ENCODE measurements at regions not wholly inside any gene's neighbourhood (a gene's known extent, or its start where the extent isn't known, plus 50 kb on each side); places are given as distances from the start of the nearest gene placed in this dataset.

DNA sequence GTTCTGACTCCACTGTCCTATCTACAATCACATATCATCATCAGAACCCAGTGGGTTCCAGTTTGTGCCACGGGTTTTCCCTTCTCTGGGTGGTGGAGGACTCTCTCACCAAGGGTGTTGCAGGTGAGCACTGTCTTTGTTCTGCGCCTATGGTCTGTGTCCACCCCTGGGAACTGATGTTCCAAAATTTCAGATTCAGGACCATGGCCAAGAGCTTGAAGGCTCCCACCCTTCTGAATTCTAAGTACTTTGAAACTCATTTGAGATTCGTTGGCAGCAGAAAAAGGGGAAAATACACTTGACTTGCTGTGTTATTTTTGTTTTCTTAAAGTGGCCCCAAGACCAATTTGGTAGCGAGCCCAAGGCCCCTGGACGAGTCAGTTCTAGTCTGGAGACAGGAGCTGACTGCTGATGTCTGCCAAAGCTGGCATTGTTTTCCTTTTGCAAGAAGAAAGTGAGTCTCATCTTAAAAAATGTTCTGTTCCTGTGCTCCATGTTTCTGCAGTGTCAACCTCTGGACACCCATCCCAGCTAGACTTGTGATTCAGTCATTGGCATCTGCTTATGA, 310.9 kb downstream of the HAPSTR1 start:
- TF ChIP-seq, protein P1, sequence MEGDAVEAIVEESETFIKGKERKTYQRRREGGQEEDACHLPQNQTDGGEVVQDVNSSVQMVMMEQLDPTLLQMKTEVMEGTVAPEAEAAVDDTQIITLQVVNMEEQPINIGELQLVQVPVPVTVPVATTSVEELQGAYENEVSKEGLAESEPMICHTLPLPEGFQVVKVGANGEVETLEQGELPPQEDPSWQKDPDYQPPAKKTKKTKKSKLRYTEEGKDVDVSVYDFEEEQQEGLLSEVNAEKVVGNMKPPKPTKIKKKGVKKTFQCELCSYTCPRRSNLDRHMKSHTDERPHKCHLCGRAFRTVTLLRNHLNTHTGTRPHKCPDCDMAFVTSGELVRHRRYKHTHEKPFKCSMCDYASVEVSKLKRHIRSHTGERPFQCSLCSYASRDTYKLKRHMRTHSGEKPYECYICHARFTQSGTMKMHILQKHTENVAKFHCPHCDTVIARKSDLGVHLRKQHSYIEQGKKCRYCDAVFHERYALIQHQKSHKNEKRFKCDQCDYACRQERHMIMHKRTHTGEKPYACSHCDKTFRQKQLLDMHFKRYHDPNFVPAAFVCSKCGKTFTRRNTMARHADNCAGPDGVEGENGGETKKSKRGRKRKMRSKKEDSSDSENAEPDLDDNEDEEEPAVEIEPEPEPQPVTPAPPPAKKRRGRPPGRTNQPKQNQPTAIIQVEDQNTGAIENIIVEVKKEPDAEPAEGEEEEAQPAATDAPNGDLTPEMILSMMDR (IDR thresholded peaks at IDR 0.05; ENCODE audit: low read depth, low read length, missing input control), result no peak
- TF ChIP-seq, protein P2, sequence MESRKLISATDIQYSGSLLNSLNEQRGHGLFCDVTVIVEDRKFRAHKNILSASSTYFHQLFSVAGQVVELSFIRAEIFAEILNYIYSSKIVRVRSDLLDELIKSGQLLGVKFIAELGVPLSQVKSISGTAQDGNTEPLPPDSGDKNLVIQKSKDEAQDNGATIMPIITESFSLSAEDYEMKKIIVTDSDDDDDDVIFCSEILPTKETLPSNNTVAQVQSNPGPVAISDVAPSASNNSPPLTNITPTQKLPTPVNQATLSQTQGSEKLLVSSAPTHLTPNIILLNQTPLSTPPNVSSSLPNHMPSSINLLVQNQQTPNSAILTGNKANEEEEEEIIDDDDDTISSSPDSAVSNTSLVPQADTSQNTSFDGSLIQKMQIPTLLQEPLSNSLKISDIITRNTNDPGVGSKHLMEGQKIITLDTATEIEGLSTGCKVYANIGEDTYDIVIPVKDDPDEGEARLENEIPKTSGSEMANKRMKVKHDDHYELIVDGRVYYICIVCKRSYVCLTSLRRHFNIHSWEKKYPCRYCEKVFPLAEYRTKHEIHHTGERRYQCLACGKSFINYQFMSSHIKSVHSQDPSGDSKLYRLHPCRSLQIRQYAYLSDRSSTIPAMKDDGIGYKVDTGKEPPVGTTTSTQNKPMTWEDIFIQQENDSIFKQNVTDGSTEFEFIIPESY (IDR thresholded peaks at IDR 0.05), result no peak

All from liver (tissue), 2 donors.